SK-N-DZ (cell line): ENCODE measurements at regions not wholly inside any gene's neighbourhood (a gene's known extent, or its start where the extent isn't known, plus 50 kb on each side); places are given as distances from the start of the nearest gene placed in this dataset.

Source experiments
- DNase-seq: peaks from one replicate; pipeline ENCODE4 v3.0.0-alpha.2; 2015; ENCODE audit warnings: low spot score

DNA sequence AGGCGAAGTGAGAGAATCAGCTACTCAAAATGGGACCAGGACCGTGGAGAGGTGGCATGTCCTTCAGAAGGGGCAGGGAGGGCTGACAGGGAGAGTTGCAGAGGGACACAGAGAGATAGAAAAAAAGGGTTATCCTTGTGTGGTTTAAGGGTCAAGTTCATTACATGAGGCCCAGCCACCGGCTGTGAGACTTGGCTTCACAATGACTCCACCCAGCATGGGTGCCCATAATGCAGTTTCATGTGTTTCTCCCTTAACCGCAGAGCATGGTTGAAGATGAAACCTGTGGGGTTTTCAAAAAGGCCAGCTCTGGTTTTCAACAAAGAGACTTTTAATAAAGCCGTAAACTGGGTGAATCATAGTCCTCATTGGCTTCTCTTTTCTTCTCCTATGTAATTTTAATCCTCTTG lies 164.6 kb downstream of the KLF5 start:
- DNase-seq, result no peak

- no peak for DNase-seq
Observed at GRCh38 chr13:73222627-73223305, 164.0 kb downstream of the KLF5 start.

DNA sequence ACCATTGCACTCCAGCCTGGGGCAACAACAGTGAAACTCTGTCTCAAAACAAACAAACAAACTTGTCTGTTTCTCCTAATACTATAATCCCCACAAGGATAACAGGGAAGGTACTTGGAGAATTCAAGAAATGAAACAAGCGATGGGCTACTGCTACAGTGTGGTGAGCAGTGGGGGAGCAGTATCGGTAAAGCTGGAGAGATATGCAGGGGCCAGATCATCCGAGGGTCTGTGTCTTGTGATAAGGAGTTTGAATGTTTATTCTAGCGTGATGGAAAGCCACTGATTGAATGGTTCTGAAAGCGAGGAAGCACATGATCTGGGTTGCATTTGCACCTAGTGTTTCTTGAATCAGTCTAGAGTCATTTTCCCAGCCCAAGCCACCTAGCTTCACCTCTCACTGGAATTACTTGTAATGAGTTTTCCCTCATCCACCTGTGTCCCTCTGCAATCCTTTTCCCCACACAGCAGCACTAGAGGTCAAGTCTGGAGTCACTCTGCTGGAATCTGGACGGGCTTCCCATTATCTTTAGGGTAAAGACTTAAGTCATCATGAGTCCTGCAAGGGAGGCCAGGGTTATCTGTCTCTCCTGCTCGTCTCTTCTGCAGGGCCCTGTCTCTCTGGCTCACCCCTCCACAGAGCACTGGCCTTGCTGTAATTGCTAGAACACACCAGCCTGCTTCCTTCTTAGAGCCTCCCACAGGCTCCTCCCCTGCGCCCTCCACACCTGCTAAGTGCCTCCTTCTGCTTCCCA lies 162.3 kb downstream of the KLF5 start:
- DNase-seq, result no peak

DNA sequence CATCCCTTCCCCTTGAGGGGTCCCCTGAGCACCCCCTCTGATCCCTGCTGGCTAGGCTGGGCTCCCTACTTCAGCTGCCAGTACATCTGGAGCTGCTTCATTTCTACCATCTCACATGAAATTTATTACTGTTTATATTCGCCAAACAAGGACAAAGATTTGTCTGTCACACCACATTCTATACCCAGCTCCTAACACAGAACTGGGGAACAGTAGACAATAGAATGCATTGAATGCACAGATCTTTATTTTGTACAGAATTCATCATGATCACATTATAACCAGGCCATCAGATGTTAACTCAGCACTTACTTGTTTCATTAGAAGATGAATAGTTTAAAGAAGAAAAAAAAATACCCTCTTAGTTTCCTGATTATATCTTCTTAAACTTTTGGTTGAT lies 159.4 kb downstream of the KLF5 start:
- DNase-seq, result no peak

GRCh38 chr13:73216381-73216831 lies 157.6 kb downstream of the KLF5 start:
- DNase-seq, result no peak

- no peak for DNase-seq
Observed at GRCh38 chr13:73215823-73216222, 157.0 kb downstream of the KLF5 start.

- no peak for DNase-seq
Observed at GRCh38 chr13:73212482-73212881, 153.7 kb downstream of the KLF5 start.

GRCh38 chr13:73210218-73210883 lies 151.5 kb downstream of the KLF5 start:
- DNase-seq, result no peak

- DNase-seq, result no peak
Observed at GRCh38 chr13:73204952-73205351, 146.1 kb downstream of the KLF5 start.

DNA sequence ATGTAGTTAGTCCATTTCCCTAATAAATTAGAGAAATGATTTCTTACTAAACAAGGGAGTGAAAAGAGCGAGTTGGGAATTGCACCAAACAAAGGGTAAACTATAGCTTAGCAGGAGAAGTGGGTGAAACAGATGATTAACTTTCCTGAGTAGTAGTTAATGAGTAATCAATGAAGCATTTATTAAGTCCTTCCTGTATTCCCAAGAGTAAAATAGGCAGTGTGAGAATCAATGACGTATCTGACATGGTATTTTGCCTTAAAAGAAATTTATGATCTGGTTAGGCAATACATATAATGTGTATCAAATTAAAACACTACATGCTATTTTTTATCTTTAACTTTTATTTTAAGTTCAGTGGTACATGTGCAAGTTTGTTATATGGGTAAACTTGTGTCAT lies 142.8 kb downstream of the KLF5 start:
- no peak for DNase-seq

DNA sequence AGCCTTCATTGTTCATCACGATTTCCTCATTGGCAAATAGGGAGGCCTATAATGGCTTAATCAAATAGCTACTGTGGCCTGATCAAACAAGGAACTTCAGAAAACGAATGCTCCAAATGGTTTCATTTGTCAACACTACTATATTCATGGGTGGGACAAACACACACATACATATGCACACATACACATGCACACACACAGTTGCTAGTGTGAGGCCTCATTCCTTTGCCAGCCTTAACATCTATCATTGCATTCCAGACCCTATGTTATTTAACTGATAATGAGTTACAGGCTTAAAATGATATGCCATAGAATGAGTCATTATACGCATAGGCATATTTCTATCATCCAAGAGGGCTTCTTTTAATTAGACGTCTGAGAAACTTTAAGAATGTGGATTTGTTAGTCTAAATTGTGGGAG lies 140.2 kb downstream of the KLF5 start:
- no peak for DNase-seq

GRCh38 chr13:73195091-73195490 lies 136.3 kb downstream of the KLF5 start:
- no peak for DNase-seq

- no peak for DNase-seq
Observed at GRCh38 chr13:73194310-73194709, 135.5 kb downstream of the KLF5 start.

DNA sequence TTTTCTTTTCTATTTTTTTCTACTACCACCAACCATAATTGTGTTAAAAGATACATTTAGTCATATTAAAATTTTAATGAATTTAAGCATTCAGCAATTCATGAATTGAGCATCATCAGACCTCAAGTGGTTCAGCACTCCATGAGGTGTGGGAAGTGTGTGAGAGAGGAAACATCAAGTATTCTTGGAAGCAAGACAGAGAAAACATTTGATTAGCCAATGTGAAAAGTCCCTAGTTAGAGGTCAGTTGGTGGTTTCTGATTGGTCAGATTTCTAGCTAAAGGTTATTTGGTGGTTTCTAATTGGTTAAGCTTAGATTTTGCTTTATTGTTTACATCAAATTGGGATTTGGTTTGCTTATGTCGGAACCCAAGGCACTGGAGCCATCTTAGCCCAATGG lies 134.7 kb downstream of the KLF5 start:
- no peak for DNase-seq

DNA sequence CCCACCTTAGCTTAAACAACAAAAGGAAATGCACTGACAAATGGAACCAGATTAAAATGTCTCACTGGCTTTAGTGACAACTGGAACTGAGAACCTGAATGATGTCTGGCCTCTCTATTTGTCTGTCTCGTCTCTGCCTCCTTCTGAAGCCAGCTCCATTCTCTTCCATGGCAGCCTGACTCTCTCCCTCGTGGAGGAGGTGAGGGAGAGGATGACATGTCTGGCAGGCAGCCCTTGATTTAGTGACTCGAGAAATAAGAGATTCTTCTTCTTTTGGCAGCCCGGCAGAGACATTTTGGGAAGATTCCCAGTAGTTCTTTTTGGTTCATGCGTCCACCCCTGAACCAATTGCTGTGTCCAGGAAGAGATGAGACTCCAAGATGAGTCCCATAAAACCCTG lies 131.7 kb downstream of the KLF5 start:
- no peak for DNase-seq

GRCh38 chr13:73189776-73190175 lies 131.0 kb downstream of the KLF5 start:
- no peak for DNase-seq

GRCh38 chr13:73189362-73189761 lies 130.6 kb downstream of the KLF5 start:
- no peak for DNase-seq

GRCh38 chr13:73187106-73187505 lies 128.3 kb downstream of the KLF5 start:
- no peak for DNase-seq

DNA sequence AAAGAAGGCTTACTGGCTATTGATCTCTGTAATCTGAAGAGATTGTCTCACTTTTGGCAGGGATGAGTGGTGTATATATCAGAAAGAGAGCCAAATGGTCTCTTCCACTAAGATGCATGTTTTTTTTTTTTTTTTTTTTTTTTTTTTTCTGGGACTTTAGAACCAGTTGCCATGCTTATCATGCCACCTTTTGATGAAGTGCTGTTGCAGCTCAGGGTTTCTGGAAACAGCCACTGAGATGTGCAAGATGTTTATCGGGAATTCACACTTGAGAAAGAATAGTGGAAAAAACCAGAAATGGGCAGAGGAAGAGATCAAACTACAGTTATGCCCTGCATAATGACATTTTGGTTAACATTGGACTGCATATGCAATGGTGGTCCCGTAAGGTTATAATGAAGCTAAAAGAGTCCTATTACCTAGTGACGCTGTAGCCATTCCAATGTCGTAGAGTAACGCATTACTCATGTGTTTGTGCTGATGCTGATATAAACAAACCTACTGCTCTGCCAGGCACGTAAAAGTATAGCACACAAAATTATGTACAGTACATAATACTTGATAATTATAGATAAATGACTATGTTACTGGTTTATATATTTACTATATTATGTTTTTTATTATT lies 121.0 kb downstream of the KLF5 start:
- no peak for DNase-seq

GRCh38 chr13:73177916-73178565 lies 119.2 kb downstream of the KLF5 start:
- DNase-seq, result no peak

DNA sequence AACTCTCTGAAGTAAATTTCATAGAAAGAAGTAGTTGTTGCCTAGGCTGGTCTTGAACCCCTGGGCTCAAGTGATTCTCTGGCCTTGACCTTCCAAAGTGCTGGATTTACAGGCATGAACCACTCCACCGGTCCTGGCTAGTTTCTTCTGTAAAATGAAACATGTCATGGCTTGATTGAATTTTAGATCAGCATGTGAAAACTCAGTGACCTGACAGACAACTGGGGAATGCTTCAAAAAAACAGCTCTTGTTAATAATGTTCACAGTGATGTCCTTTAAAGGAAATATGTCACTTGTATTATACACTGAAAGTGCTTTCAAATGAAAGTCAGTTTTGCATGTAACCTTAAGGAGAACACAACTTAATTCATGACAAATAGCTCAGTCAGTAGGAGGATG lies 118.2 kb downstream of the KLF5 start:
- no peak for DNase-seq

DNA sequence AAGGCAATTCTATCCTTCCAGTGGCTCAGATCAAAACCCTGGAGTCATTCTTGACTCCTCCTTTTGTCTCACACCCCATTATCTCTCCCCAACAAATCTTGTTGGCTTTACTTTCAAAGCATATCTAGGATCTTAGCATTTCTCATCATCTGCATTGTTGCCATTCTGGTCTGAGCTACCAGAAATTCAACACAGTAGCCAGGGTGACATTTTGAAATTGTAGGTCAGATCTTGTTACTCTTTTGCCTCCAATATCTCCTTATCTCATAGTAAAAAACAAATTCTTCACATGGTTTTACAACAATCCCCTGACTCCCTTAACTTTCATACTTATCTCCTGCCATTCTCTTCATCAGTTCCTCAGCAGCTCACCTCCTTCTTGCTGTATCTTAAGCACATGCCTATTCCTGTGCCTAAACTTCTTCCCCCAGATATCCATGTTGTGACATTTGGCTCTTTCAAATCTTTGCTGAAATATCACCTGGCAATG lies 115.8 kb downstream of the KLF5 start:
- no peak for DNase-seq
